HCT116 (cell line): ENCODE measurements at regions not wholly inside any gene's neighbourhood (a gene's known extent, or its start where the extent isn't known, plus 50 kb on each side); places are given as distances from the start of the nearest gene placed in this dataset.

Experiments
- ATAC-seq: fragments of 200-7000 bp; cut with Tn5 transposase; 2 replicates; pipeline ENCODE4 v1.9.1; 2020; ENCODE audit warnings: mild to moderate bottlenecking, moderate library complexity
- BruUV-seq: library from RNA; stranded (reverse); fragments of 400-500 nt; replicated peaks from 2 replicates; lab custom pipeline; 2021; lab: Mats Ljungman, UMichigan
- CTCF ChIA-PET: fragments of 300-600 bp; sonication (Branson Sonifier 250); formaldehyde crosslinking; loops from one replicate; lab custom pipeline; 2021; ENCODE audit warnings: antibody characterized with exemption; lab: Charles Lee
- POLR2A ChIA-PET: fragments of 300-600, 350-600 bp; sonication (Branson Sonifier 250); formaldehyde crosslinking; loops from one replicate; lab custom pipeline; 2021; ENCODE audit warnings: antibody characterized with exemption; lab: Charles Lee
- RAD21 ChIA-PET, 2 experiments: fragments of 300-600 bp; sonication (Branson Sonifier 250); formaldehyde crosslinking; loops; one replicate each; lab custom pipeline; 2023; ENCODE audit warnings: low total read pairs in 2 of 2; ENCODE audit not compliant: uncharacterized antibody in 2 of 2, unreplicated experiment in 2 of 2, low non-redundant PET in 1 of 2; lab: Charles Lee
- DNase-seq: peaks from one replicate; pipeline ENCODE4 v3.0.0-alpha.2; 2010; ENCODE audit warnings: low read depth, low spot score
- H2AFZ ChIP-seq: fragments of 200-600 bp; shearing (Covaris generic), sonication (generic); 2 replicates; pipeline ENCODE4 v1.6.1; 2017; ENCODE audit warnings: low read depth, mixed run types, mixed read lengths, antibody characterized with exemption, low read length; ENCODE audit not compliant: poor library complexity, severe bottlenecking
- H3K27ac ChIP-seq: 2 replicates; pipeline ENCODE4 v1.5.1; 2012; ENCODE audit warnings: low read depth, low read length
- H3K27me3 ChIP-seq: fragments of 200-600 bp; sonication (generic); 2 replicates; pipeline ENCODE4 v1.6.1; 2016; ENCODE audit warnings: mixed run types, low read length, mixed read lengths; ENCODE audit not compliant: insufficient read depth
- H3K36me3 ChIP-seq, 2 experiments: fragments of 200-500 bp in 1 of 2; fragments of 200-600 bp in 1 of 2; sonication (Bioruptor generic) in 1 of 2; sonication (generic) in 1 of 2; 2 replicates each; pipeline versions ENCODE4 v1.5.1 to v1.6.1; 2014 to 2016; ENCODE audit warnings: low read length in 2 of 2, inconsistent platforms in 1 of 2, mixed read lengths in 1 of 2, mixed run types in 1 of 2; ENCODE audit not compliant: insufficient read depth in 2 of 2, control insufficient read depth in 1 of 2
- H3K4me1 ChIP-seq, 2 experiments: fragments of 200-600 bp in 1 of 2; sonication (generic) in 1 of 2; 2 replicates each; pipeline versions ENCODE4 v1.5.1 to v1.6.1; 2012 to 2017; ENCODE audit warnings: low read length in 2 of 2, inconsistent platforms in 1 of 2, mild to moderate bottlenecking in 1 of 2, mixed read lengths in 1 of 2, mixed run types in 1 of 2, moderate library complexity in 1 of 2; ENCODE audit not compliant: insufficient read depth in 2 of 2, control insufficient read depth in 1 of 2
- H3K4me2 ChIP-seq: fragments of 200-600 bp; sonication (generic); 2 replicates; pipeline ENCODE4 v1.6.1; 2017; ENCODE audit warnings: mixed run types, low read length, mixed read lengths
- H3K4me3 ChIP-seq, 2 experiments: fragments of 200-600 bp in 1 of 2; sonication (generic) in 1 of 2; replicated peaks in 1 of 2; 2 replicates each; pipeline ENCODE4 v1.5.1; 2011 to 2016; ENCODE audit warnings: low read length in 2 of 2, control low read depth in 1 of 2, low read depth in 1 of 2, mild to moderate bottlenecking in 1 of 2, mixed read lengths in 1 of 2, mixed run types in 1 of 2
- H3K79me2 ChIP-seq: fragments of 200-600 bp; sonication (generic); 2 replicates; pipeline ENCODE4 v1.6.1; 2017; ENCODE audit warnings: mild to moderate bottlenecking, mixed run types, low read length, moderate library complexity, mixed read lengths; ENCODE audit not compliant: insufficient read depth
- H3K9ac ChIP-seq: fragments of 200-600 bp; sonication (generic); 2 replicates; pipeline ENCODE4 v1.6.1; 2016; ENCODE audit warnings: low read length, mixed read lengths
- H3K9me2 ChIP-seq: fragments of 200-600 bp; sonication (generic), shearing (Covaris generic); 2 replicates; pipeline ENCODE4 v1.6.1; 2017; ENCODE audit warnings: mixed run types, mild to moderate bottlenecking, moderate library complexity; ENCODE audit not compliant: insufficient read depth
- H3K9me3 ChIP-seq, 2 experiments: fragments of 200-500 bp in 1 of 2; fragments of 200-600 bp in 1 of 2; sonication (Bioruptor generic) in 1 of 2; sonication (generic) in 1 of 2; 2 replicates each; pipeline ENCODE4 v1.6.1; 2014 to 2017; ENCODE audit warnings: low read length in 2 of 2, mixed read lengths in 2 of 2, inconsistent platforms in 1 of 2, low read depth in 1 of 2, mild to moderate bottlenecking in 1 of 2, mixed run types in 1 of 2, moderate library complexity in 1 of 2; ENCODE audit not compliant: control insufficient read depth in 1 of 2, insufficient read depth in 1 of 2
- H4K20me1 ChIP-seq: fragments of 200-600 bp; sonication (generic), shearing (Covaris generic); 2 replicates; pipeline ENCODE4 v1.6.1; 2017; ENCODE audit warnings: mixed run types, mild to moderate bottlenecking, moderate library complexity; ENCODE audit not compliant: insufficient read depth
- EZH2 ChIP-seq: fragments of 200-600 bp; sonication (generic); IDR thresholded peaks from 2 replicates; pipeline ENCODE4 v1.6.1; 2017; ENCODE audit warnings: antibody characterized with exemption, mixed run types
- EZH2phosphoT487 ChIP-seq: fragments of 200-600 bp; IDR thresholded peaks from 2 replicates; pipeline ENCODE4 v1.6.1; 2018; ENCODE audit warnings: antibody characterized with exemption, borderline replicate concordance
- POLR2AphosphoS5 ChIP-seq: IDR thresholded peaks from 2 replicates; pipeline ENCODE4 v1.6.1; 2011; ENCODE audit warnings: mild to moderate bottlenecking, low read depth, low read length, moderate library complexity
- YY1 ChIP-seq: IDR thresholded peaks from 2 replicates; pipeline ENCODE4 v1.6.1; 2011; ENCODE audit warnings: low read length, low read depth, moderate library complexity, mild to moderate bottlenecking; ENCODE audit not compliant: insufficient replicate concordance; ENCODE audit errors: extremely low read depth
- intact Hi-C: fragments of 100-400 bp; cut with micrococcal nuclease; formaldehyde crosslinking; loops from 2 replicates; pipeline ENCODE4 v1.10.0; 2022
- TF ChIP-seq, protein P1 (sequence below): IDR thresholded peaks from 2 replicates; pipeline ENCODE4 v1.6.1; 2012; ENCODE audit warnings: low read depth
- TF ChIP-seq, protein P2 (sequence below): IDR thresholded peaks from 2 replicates; pipeline ENCODE4 v1.6.1; 2011; ENCODE audit warnings: mild to moderate bottlenecking, low read length, moderate library complexity; ENCODE audit not compliant: insufficient replicate concordance; ENCODE audit errors: extremely low read depth

DNA sequence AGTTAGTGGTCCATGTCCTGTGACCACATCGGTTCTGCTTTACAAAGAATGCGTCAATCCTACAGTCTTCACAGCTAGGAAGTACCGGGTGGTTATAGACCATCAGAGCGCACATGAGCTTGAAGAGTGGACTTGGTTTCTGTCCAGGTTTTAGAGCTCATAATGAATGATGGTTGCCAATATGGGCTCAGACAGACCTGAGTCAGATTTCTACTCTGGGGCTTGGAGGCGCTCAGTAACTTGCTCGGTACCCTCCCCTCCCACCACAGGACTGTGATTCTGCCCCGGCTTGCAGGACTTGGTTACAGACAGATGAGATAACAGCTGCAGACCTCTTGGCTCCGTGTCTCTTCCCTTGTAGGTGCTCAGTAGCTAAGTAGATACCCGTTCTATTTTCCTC, 284.7 kb downstream of the TSHZ3 start:
- Histone ChIP-seq H3K79me2 (no peaks in the 10 kb centered on the region), H3K4me3 (no peak overlapping the region), H2AFZ (no peak overlapping the region), H3K9me2 (no peaks in the 10 kb centered on the region), H3K4me1 (no peaks in the 10 kb centered on the region), H3K36me3 (no peaks in the 10 kb centered on the region), H3K27me3 (no peaks in the 10 kb centered on the region), H4K20me1 (no peaks in the 10 kb centered on the region), H3K27ac (no peak overlapping the region), H3K9me3 (peaks cover 4 to 41% of the 10 kb centered on the region in 2 experiments; a peak in 2 of 4 replicates), H3K9ac (no peak overlapping the region), H3K4me2 (no peak overlapping the region)
- no peak for ATAC-seq
- ChIA-PET CTCF (no interaction called here), RAD21 (no interaction called here), POLR2A (no interaction called here)
- intact Hi-C loops: no loop called here
- DNase-seq: no peak
- no TSS peak for BruUV-seq
- TF ChIP-seq EZH2phosphoT487 (no peak), POLR2AphosphoS5 (no peak), EZH2 (no peak), YY1 (no peak)
- TF ChIP-seq, protein P1, sequence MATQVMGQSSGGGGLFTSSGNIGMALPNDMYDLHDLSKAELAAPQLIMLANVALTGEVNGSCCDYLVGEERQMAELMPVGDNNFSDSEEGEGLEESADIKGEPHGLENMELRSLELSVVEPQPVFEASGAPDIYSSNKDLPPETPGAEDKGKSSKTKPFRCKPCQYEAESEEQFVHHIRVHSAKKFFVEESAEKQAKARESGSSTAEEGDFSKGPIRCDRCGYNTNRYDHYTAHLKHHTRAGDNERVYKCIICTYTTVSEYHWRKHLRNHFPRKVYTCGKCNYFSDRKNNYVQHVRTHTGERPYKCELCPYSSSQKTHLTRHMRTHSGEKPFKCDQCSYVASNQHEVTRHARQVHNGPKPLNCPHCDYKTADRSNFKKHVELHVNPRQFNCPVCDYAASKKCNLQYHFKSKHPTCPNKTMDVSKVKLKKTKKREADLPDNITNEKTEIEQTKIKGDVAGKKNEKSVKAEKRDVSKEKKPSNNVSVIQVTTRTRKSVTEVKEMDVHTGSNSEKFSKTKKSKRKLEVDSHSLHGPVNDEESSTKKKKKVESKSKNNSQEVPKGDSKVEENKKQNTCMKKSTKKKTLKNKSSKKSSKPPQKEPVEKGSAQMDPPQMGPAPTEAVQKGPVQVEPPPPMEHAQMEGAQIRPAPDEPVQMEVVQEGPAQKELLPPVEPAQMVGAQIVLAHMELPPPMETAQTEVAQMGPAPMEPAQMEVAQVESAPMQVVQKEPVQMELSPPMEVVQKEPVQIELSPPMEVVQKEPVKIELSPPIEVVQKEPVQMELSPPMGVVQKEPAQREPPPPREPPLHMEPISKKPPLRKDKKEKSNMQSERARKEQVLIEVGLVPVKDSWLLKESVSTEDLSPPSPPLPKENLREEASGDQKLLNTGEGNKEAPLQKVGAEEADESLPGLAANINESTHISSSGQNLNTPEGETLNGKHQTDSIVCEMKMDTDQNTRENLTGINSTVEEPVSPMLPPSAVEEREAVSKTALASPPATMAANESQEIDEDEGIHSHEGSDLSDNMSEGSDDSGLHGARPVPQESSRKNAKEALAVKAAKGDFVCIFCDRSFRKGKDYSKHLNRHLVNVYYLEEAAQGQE: no peak
- TF ChIP-seq, protein P2, sequence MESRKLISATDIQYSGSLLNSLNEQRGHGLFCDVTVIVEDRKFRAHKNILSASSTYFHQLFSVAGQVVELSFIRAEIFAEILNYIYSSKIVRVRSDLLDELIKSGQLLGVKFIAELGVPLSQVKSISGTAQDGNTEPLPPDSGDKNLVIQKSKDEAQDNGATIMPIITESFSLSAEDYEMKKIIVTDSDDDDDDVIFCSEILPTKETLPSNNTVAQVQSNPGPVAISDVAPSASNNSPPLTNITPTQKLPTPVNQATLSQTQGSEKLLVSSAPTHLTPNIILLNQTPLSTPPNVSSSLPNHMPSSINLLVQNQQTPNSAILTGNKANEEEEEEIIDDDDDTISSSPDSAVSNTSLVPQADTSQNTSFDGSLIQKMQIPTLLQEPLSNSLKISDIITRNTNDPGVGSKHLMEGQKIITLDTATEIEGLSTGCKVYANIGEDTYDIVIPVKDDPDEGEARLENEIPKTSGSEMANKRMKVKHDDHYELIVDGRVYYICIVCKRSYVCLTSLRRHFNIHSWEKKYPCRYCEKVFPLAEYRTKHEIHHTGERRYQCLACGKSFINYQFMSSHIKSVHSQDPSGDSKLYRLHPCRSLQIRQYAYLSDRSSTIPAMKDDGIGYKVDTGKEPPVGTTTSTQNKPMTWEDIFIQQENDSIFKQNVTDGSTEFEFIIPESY: no peak
